ENCODE measurements at regions not wholly inside any gene's neighbourhood (a gene's known extent, or its start where the extent isn't known, plus 50 kb on each side); places are given as distances from the start of the nearest gene placed in this dataset.
A peak's percentile ranks its signal among the peaks of the same experiment; 100 is the strongest.

DNA sequence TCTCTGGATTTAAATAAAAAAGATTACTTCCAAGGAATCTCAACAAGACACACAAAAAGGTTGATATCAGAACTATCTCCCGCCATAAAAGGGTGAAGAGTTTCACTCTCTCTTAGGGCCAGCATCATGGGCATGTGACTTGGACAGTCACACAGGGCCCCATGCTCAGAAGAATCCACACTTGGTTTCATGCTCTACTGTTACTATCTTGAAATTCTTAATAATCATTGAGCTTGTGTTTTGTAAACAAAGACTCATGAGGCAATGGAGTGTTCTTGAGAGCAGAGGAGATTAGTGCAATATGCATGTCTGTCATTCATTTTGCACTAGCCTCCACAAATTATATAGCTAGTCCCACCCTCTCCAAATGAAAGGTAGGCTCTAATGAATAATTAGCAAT lies 58.4 kb downstream of the HMHB1 start:
- DNase-seq = no peak

DNA sequence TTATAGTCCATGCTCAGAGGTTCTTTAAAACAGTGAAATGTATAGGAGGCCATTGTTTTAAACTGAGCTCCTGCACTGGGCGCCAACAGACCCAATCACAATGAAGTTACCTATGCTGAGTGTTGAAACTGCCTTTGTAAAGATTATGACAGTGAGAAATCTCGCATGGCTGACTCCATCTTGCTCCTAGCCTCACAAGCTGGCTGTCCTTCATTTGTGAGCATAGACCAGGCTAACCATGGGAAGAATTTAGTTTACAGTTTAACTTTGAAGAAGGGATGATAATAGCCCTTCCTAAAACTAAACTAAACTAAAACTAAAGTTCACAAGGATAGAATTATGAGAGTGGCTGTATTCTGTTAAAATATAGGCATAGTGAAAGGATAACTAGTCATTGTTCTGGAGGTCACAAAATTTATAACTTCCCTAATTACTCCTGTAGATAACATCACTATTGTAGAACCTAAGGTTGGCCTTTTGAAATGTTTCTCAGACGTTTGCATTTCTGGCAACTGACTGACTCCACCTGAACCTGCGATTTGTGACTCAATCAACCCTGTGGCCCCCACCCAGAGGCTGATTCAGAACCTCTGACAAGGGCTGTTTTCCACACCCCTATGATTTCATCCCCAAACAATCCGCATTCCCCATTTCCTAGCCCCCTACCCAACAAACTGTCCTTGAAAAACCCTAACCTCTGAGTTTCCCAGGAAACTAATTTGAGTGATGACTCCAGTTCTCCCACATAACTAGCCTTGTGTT lies 59.1 kb downstream of the HMHB1 start:
- no peak for DNase-seq

DNA sequence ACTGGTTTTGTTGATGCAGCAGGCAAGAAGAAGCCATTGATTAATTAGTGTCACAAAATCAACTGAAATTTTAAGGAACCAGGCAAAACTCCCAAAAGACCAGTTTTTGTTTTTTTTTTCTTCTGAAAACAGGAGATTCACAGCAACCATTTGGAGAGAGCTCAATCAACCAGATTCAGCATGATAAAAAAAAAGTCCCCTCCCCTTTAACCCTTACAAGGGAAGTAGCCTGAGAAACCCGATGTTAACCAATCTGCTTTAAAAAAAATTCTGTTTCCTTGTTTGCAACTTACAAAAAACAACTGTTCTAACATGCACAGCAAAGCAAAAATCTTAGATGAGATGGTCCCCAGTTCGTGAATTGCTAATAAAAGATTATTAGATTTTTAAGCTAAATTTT lies 59.7 kb downstream of the HMHB1 start:
- DNase-seq = no peak

DNA sequence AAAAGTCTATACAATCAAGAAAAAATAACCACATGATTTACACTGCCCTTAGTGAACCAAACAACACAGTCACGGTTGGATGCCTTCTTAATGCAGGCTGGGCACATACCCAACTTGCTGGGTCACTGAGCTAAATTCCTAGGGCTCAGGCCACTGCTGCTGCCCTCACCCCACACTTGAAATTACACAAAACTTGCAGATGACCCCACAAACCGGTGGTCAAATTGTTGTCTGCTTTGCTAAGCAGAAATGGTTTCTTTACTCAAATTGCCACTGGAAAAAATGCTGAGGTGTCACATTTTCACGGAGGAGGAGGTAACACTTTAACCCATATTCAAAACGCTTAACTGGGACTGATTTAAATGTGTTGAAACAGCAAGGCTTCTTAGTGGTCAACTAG lies 62.4 kb downstream of the HMHB1 start:
- DNase-seq = no peak

DNA sequence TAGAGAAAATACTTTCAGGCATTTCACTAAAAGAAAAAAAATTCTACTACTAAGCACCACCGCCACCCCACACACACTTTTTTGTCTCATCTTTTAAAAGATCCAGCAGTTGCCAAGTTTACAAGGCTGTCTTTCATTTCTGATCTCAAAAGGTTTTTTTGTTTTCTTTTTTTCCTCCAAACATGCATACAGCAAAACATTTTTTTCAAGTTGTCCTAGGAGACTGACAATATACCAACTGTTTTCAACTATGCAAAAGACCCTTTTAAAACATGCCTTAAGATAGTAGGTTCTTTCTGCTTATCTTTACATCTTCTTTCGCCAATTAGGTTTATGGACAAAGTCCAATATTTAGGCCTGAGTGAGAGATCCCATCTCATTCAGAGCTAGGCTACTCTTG lies 65.2 kb downstream of the HMHB1 start:
- no peak for DNase-seq

DNA sequence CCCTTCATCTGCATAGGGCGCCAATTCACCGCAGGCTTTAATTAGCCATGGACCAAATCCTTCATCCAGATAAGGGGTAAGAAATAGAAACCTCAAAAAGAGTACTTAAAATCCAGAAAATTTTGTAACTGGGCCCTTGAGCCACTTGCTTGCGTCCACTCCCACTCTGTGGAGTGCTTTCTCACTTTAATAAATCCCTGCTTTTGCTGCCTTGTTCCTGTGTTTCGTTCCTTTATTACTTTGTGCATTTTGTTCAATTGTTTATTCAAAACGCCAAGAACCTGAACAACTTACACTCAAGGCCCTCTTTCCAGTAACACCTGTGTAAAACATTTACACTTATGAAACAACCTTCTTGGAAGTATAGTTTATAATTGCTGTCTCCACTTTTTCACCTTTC lies 66.5 kb downstream of the HMHB1 start:
- DNase-seq = no peak

DNA sequence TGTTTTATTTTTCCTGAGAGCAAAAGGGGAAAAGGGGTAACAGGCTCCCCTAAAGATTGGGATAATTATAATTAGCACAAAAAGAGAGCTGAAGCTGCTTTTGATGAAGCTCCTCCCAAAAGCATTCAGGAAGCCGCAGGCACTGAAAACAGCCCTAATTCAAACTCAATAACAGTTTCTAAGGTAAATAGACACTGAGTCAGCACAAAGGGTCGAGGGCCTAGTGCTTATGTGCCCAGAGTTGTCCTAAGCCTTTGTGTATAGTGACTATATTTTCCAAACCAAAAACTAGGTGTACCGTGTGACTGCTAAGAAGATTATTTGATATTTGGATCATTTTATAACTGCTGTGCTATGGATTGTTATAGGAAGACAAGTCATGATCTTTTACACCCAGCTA lies 67.7 kb downstream of the HMHB1 start:
- no peak for DNase-seq

DNA sequence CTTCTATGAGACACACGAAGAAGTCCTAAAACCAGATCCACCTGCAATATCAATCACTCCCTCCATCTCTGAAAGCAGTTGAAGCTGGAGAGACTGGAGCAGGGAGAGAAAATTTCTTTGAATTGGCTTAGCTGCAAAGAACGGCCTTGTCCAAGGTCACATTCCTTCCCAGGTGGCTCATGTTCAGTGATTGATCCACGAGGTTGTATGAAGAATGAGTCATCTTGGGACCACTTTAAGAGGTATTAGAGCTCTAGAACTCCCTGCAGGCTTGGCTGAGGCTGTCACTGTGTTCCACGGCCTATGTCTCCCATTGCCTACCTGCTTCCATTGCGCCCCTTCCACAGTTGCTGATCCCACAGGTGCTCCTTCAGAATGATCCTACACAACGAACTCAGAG lies 68.2 kb downstream of the HMHB1 start:
- no peak for DNase-seq

DNA sequence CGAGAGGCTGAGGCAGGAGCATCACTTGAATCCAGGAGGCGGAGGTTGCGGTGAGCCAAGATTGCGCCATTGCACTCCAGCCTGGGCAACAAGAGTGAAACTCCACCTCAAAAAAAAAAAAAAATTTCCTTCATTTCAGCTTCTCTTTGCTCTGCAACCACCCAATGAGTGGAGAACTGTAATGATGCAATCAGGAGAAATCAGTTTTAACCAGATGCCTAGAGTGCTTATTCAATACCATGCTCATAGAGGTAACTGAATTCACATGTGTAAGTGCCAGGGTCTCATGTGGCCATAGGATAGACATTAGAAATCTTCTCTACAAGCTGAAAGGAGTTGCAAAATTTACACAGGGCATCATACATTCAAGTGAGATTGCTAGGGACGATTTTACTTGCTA lies 70.6 kb downstream of the HMHB1 start:
- DNase-seq = no peak

DNA sequence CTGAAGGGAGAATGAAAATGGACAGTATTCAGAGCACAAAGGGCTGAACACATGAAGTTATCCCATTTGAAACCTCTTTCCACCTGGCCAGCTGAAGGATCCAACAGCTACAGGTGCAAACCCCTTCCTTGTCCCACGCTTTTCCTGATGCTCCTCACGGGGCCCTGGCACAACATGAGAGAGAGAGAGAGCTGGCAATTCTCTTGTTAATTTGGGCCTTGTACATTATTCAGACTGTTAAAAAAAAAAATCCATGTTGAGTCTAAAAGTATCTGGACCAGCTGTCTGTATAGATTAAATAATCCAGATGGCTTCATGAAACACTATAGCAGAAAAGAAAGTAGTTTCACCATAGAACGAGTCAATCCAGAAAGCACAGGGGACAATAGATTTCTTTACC lies 74.1 kb downstream of the HMHB1 start:
- no peak for DNase-seq

DNA sequence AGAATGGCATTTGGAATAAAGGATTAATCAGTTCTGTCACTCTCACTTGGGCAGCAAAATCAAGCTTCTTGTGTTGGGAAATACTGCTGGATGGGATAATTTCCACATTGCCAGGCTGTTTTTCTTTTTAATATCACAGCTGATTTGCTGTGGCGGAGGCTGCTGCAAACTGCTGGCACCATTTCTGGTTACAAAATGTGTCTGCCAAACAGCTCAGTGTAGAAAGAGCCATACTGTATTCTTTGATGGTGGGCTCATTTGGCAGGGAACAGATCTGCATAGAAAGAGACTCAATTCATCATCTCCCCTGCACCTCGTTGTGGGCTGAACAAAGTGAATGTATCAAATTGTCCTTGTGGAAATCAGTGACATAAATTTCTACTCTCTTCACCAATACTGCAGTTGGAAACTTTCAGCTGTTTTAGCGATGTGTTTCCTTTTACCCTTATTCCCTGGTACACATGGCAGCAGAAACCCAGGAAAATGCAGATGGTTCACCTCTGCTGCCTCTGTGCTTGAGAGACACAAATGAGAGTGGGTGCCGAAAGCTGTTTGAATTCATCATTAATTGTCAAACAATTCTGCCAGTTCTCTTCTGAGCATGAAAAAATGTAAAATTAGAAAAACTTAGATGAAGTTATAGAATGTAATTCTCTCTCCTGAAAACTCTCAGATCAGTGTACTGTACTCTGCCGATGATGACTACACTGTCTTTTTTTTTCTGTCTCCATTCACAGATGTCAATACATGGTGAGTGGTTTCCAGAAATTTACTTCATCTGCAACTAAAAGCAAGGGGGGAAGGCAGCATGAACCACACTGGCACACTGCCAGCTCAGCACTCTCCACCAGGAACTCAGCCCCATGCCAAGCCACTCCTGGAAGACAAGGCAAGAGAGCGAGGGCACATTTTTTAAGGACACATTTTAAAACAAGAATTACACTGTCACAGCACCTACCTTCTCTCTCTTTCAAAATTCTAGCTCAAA lies 75.0 kb downstream of the HMHB1 start:
- DNase-seq = peak; percentile 37 to 70

DNA sequence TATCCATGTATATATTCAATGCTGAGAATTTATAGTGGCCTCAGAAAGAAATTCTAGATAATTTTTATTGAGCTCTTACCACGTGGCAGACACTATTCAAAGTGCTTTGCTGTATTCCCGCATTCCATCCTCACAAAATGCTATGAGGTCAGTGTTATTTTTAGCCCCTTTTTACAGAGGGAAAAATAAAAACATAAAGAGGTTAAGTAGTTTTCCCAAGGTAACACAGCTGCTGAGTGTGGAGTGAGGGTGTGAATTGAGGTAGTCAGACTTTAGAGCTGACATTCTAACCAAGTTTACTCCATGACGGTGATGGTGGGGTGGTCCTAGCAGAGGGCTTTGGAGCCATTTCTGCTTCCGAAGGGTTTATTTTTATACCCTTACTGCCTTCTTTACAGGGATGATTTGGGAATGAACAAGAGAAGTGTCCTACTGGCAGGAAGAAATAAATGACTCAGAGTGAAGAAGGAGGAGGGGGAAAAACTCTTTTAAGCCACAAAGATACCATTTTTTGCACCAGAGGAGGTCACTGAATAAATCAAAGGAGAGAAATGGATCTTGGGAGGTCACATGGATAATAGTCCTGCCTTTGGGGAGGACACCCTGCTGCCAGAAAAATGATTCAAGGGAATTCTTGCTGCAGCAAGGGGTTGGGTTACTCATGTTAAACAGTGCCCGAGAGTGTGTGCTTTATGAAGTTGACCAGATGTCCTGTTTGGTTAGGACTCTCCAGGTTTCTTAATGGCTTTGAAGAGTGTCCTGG lies 76.1 kb downstream of the HMHB1 start:
- DNase-seq = no peak

DNA sequence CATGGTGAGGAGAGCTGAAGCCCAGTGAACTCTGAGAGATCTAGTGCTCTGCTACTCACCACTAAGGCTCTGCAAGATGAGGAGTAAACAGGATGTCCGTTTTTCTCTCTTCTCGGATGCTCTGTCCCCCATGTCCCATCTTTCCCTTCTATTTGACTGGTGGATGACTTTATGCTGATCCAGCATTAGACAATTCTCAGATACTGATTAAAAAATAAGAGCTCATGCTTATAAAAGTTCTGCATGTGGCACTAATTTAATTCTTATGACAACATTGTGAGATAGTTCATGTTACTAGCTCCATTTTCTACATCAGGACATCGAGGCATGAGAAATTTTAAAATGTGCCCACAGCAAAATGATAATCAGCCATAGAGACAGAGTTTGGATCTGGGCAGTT lies 77.0 kb downstream of the HMHB1 start:
- DNase-seq = no peak

DNA sequence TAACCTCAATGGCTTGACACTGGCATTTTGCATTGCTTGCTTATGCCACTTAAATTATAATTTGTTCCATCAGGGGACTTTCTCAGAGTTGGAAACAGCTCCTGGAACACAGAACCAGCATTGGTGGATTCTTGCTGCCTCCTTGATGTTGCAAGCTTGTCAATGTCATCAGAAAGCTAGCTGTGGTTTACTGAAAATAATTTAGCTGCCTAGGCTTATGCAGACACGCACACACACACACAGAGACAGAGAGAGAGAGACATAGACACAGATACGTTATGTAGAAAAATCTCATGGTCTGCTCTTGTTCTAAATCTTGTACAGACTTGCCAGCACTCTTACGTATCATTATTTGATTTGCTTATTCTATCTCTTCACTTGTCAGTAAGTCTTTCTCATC lies 78.0 kb downstream of the HMHB1 start:
- no peak for DNase-seq

DNA sequence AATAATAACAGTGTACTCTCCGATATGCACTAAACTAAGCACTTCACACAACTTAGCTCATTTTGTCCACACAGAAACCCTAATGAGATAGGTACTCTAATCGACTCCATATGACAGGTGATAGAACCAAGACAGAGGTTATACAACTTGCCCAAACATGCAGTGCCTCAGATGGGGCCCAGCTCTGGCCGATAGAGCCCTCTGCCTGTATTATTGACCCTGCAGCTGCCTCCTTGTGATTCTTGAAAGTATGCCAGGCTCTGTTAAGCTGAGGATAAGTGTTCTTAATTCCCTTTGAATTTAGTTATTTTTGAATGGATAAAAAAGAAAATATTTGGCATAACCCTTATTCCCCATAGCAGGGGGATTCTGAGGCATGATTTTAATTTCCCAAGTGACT lies 78.5 kb downstream of the HMHB1 start:
- peak in 1 of 2 experiments; percentile 30 for DNase-seq

DNA sequence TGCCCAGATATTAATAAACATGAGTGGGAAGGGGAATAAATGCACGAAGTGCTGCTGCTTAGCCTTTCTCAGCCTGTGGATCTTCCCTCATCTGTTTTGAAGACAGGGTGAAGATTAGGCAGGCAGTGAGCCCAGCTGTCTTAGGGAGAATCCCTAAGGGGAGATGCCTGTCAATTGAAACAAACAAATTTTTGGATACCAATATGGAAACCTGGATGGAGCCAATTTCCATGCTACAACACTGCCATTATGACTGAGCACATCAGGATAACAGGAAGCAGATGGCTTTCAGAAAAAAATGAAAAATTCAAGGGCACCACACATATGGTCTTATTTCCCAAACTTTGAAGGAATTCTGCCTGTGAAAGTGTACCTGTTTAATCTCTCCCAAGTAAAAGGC lies 80.3 kb downstream of the HMHB1 start:
- DNase-seq = no peak

DNA sequence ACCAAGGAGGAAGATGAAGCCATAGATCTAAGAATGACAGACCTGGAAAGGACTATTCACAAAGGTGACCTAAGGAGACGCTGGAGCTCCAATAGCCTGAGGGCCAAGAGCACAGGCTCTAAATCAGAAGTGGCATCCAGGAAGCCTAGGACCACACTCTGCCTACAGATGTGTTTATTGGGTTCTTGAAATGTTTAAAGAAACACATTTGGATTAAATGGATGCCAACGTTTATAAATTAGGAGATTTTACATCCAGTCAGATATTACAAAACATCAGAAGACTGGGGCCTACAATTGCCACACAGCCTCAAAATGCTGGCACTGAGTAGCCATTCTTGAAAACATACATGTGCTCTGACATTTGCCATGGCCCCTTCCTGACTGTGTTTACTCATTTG lies 80.9 kb downstream of the HMHB1 start:
- DNase-seq = no peak

DNA sequence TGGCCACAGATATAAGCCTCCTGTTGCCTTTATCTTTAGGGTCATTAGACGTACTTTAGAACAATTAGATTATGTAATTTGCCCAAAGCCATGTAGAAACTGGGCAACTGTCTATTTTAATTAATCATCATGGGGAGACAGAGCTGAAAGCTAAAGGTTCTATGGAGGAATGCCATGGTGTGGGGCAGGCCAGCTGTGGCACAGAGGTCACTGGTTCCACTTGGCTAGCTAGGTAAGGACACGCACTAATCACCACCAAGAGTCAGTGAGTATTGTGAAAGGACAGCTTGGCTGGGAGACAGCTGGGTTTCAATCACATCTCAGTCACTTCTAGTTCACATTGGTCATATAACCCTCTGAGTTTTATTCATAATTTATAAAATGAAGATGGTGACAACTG lies 81.7 kb downstream of the HMHB1 start:
- no peak for DNase-seq

DNA sequence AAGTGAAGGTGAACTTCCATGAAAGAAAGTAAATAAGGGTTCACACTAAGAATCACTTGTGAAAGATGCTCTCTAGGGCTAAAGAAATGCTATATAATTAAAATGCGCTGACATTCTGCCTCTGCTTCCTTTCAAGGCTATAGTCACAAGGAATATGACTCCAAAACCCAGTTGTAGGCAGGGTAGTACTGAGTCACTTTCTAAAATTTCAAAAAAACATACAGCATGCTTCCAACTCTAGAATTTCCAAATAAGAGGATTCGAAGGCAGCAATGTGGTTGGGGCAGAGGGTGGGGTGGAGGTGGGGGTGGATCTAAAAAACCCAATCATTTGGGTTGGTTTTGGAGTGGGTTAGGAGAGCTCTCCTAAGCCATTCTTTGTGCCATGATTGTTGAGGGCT lies 84.6 kb downstream of the HMHB1 start:
- DNase-seq = no peak

DNA sequence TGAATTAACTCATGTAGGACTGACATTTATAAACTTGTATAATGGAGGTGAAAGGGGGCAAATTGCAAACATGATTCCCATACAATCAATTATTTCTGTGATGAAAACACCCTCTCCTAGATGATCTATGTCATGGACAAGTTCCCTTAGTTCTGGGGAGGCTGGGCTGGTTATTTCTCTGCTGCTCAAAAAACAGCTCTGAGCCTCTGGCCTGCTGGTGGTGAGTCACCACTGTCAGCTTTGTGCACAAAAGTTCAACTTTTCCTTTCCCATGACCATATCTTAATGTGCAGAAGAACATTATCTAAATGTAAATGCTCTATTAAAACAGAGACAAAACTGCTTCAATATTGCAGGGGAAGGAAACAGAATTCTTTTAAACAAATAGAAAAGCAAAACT lies 85.0 kb downstream of the HMHB1 start:
- DNase-seq = no peak

DNA sequence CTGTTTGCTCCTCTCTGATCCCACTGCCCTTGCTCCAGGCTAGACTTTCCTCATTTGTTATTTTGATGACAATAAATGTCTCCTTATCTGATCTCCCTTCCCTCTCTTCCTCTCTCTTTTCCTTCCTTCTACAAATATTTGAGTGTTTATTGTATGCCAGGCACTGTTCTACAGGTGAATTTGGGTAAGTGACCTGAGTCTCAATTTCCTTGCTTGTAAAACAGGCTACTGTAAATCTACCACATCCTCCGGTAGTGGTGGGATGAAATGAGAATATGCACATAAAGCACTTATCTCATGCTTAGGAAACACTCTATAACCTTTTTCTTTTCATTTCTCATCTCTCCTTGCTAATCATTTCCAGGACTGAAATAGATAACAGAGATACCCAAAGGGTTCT lies 86.4 kb downstream of the HMHB1 start:
- no peak for DNase-seq

DNA sequence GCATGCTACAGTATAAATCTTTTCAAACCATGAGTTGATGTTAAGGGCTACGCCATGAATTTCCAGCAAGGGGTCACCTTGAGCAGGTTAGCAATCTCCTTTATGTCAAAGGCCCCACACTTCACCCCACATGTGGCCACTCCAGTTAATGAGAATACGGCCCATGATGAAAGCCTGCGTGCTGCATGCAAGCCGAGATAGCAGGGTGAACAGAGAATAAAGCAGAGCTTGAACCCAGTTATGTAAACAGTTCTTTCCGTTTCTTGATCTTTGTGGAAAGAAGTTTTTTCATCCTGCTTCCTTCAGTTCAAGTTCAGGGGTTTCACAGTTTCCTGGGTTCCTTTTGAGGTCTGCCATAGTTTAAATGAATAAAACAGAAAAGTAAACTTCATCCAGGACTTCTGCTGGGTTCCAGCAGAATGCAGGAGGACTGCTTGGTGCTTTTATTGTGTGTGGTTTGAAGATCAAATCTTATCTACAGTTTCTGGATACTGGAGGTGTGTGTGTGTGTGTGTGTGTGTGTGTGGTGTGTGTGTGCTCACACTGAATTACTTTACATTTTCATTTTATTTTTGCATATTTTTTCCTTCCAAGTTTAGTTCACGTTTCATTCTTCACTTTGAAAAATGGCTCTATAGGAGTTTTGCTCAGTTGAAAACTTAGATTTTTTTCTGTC lies 87.1 kb downstream of the HMHB1 start:
- DNase-seq = no peak

DNA sequence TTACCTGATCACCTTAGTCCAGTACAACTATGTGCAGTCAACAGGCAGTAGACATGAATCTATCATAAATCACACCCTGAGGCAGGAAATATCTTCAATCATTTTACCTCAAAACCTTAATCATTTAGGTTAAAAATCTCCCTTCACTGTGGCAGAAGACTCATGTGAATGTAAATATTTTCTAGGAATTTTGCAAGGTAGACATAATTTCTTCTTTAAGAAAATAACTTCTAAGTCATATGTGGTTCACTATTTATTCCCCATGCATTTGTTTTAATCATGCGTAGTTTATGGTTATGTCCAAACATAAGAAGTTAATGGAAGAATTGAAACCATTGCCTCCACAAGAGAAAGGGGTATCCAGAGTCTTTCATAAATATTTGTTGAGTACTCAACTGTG lies 97.0 kb downstream of the HMHB1 start:
- DNase-seq = no peak

All from NCI-H2081 (cell line).